Naive B cell (primary cell): ENCODE measurements at regions not wholly inside any gene's neighbourhood (a gene's known extent, or its start where the extent isn't known, plus 50 kb on each side); places are given as distances from the start of the nearest gene placed in this dataset.

Experiments
- ATAC-seq, 2 donors: fragments of 150-1000 bp; cut with Tn5 transposase; 2 replicates each; pipeline ENCODE4 v1.10.0; 2021; ENCODE audit warnings: low read depth in 2 of 2, mild to moderate bottlenecking in 2 of 2, moderate library complexity in 2 of 2
- DNase-seq: peaks from one replicate; pipeline ENCODE4 v3.0.0; 2022
- H3K27ac Mint-ChIP-seq, 6 donors: one replicate each; pipeline ENCODE4 v1.8.0; 2020 to 2022; ENCODE audit warnings: mild to moderate bottlenecking in 6 of 6, mixed read lengths in 6 of 6, moderate library complexity in 5 of 6, inconsistent platforms in 2 of 6
- H3K27me3 Mint-ChIP-seq, 3 donors: one replicate each; pipeline ENCODE4 v1.8.0; 2021 to 2022; ENCODE audit warnings: mixed read lengths in 3 of 3, mild to moderate bottlenecking in 1 of 3
- H3K36me3 Mint-ChIP-seq, 2 donors: one replicate each; pipeline ENCODE4 v1.8.0; 2020 to 2022; ENCODE audit warnings: mixed read lengths in 2 of 2, inconsistent platforms in 1 of 2, mild to moderate bottlenecking in 1 of 2
- H3K4me1 Mint-ChIP-seq, 3 donors: one replicate each; pipeline ENCODE4 v1.8.0; 2020 to 2022; ENCODE audit warnings: mixed read lengths in 3 of 3, inconsistent platforms in 1 of 3, mild to moderate bottlenecking in 1 of 3, moderate library complexity in 1 of 3
- H3K4me3 Mint-ChIP-seq, 8 donors: one replicate each; pipeline ENCODE4 v1.8.0; 2020 to 2022; ENCODE audit warnings: mild to moderate bottlenecking in 8 of 8, mixed read lengths in 8 of 8, moderate library complexity in 8 of 8, inconsistent platforms in 2 of 8
- H3K9me3 Mint-ChIP-seq, 7 donors: one replicate each; pipeline ENCODE4 v1.8.0; 2020 to 2022; ENCODE audit warnings: mixed read lengths in 7 of 7, mild to moderate bottlenecking in 5 of 7, inconsistent platforms in 2 of 7, moderate library complexity in 1 of 7

DNA sequence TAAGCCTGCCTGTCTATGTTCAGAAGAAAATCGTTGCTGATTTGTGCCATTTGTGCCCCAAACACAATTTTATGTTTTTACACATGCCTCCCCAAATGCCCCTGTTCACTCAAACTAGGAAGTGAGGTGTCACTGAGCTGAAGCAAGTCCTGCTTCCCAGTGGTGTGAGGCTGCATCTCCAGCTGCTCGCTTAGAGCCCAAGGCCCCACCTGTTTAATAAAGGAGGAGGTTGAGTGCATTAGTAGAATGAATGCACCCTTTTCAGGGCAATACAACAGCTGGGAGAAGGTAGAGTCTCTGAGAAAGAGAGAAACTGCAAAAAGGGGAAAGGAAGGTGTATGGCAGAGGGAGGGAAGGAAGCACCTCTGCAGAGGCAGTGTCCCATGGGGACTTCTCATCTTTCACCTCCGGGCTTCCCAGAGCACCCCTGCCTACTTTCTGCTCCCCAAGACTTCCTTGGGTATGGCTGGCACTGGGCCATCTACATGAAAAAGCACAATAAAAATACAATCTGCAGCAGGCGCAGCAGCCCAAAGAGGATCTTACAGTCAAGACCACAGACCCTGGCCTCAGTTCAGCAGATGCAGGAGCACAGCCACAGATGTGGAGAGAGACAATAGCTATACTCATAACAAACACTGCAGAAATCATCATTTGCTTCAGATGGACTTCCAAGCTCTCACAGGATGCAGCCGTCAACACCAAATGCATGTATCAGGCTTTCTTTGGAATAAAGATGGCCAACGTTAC, 165.9 kb downstream of the POLR2M start:
- H3K36me3 Mint-ChIP-seq: peaks cover 9 to 10% of the 10 kb centered on the region in 2 donors
- H3K4me1 Mint-ChIP-seq: peaks cover 0 to 14% (median 14%) of the 10 kb centered on the region in 3 donors
- H3K9me3 Mint-ChIP-seq: peaks cover 5 to 37% (median 24%) of the 10 kb centered on the region in 7 donors
- no peak for DNase-seq
- no peak overlapping the region for H3K27ac Mint-ChIP-seq
- ATAC-seq: no peak
- H3K4me3 Mint-ChIP-seq: no peak overlapping the region
- H3K27me3 Mint-ChIP-seq: peaks cover 44 to 71% (median 60%) of the 10 kb centered on the region in 3 donors

DNA sequence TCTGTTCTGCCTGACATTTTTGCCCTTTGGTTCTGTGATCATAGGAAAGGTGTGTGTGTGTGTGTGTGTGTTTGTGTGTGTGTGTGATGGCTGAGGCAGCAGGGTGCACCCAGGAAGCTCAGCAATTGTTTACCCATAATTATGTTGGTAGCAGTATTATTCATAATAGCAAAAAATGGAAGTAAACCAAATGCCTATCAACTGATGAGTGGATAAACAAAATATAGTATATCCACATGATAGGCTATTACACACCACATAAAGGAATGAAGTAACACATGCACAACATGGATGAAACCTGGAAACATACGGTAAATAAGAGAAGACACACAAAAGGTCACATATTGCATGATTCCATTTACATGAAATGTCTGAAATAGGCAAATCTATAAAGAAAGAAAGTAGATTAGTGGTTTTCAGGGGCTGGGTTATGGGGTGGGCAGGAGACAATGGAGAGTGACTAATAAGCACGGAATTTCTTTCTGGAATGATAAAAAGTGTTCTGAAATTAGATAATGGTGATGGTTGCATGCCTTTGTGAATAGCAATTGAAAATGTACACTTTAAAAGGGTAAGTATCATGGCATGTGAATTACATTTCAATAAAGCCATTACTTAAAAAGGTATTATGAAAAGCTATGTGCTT, 167.2 kb downstream of the POLR2M start:
- ATAC-seq (no peak), DNase-seq (no peak)
- Mint-ChIP-seq H3K4me3 (no peak overlapping the region), H3K9me3 (peaks cover 5 to 34% (median 24%) of the 10 kb centered on the region in 7 donors), H3K4me1 (peaks cover 0 to 2% (median 2%) of the 10 kb centered on the region in 3 donors), H3K27ac (no peak overlapping the region), H3K27me3 (peaks cover 39 to 70% (median 57%) of the 10 kb centered on the region in 3 donors), H3K36me3 (peaks cover 9 to 10% of the 10 kb centered on the region in 2 donors)

DNA sequence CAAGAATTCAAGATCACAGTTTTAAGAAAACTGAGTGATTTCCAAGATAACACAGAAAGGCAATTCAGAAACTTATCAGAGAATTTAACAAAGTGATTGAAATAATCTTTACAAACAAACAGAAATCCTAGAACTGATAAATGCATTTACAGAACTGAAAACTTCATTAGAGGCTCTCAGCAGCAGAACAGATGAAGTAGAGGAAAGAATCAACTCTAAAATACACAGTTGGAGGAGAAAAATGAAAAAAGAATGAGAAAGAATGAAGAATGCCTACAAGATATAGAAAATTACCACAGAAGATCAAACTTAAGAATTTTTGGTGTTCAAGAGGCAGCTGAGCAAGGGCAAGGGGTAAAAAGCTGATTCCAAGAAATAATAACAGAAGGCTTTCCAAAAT, 168.8 kb downstream of the POLR2M start:
- H3K4me3 Mint-ChIP-seq: no peak overlapping the region
- no peak for ATAC-seq
- peaks cover 9 to 10% of the 10 kb centered on the region in 2 donors for H3K36me3 Mint-ChIP-seq
- peaks cover 5 to 33% (median 24%) of the 10 kb centered on the region in 7 donors for H3K9me3 Mint-ChIP-seq
- H3K4me1 Mint-ChIP-seq: no peaks in the 10 kb centered on the region
- H3K27ac Mint-ChIP-seq: no peak overlapping the region
- no peak for DNase-seq
- peaks cover 29 to 55% (median 40%) of the 10 kb centered on the region in 3 donors for H3K27me3 Mint-ChIP-seq

DNA sequence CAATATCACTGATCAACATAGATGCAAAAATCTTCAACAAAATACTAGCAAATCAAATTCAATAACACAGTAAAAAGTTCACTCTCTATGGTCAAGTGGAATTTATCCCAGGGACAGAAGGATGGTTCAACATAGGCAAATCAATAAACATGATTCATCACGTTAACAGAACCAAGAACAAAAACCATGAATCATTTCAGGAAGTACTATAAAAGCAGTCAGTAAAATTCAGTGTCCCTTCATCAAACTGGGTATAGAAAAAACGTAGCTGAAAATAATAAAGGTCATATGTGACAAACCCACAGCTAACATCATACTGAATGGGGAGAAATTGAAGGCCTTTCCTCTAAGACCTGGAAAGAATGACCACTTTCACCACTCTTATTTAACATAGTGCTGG, 172.1 kb downstream of the POLR2M start:
- H3K4me3 Mint-ChIP-seq: no peak overlapping the region
- DNase-seq: no peak
- no peaks in the 10 kb centered on the region for H3K4me1 Mint-ChIP-seq
- no peak for ATAC-seq
- H3K27ac Mint-ChIP-seq: no peak overlapping the region
- peaks cover 19 to 39% (median 28%) of the 10 kb centered on the region in 3 donors for H3K27me3 Mint-ChIP-seq
- H3K36me3 Mint-ChIP-seq: peaks cover 9 to 10% of the 10 kb centered on the region in 2 donors
- H3K9me3 Mint-ChIP-seq: peaks cover 5 to 33% (median 19%) of the 10 kb centered on the region in 7 donors

DNA sequence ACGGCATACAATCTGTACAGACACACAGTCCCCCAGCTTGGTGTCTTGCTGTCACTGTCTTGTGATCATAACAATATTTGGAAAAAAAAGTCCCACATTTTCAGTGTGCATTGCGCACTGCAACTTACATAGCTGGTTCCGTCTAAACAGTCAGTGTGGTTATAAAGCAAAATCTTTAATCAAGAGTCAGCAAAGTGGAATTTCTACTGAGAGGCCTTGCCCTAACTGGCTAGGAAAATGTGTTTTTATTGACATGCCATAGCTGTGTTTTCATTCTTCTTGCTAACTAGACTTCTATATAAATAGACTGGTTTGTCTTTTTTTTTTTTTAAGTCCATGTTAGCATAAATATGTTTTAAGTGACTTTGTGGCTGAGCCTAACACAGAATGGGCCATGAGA, 174.8 kb downstream of the POLR2M start:
- Mint-ChIP-seq H3K27me3 (peaks cover 28 to 47% (median 44%) of the 10 kb centered on the region in 3 donors), H3K9me3 (peaks cover 0 to 12% (median 3%) of the 10 kb centered on the region in 7 donors), H3K4me1 (no peaks in the 10 kb centered on the region), H3K36me3 (no peaks in the 10 kb centered on the region), H3K4me3 (no peak overlapping the region), H3K27ac (no peak overlapping the region)
- DNase-seq (no peak), ATAC-seq (no peak)

DNA sequence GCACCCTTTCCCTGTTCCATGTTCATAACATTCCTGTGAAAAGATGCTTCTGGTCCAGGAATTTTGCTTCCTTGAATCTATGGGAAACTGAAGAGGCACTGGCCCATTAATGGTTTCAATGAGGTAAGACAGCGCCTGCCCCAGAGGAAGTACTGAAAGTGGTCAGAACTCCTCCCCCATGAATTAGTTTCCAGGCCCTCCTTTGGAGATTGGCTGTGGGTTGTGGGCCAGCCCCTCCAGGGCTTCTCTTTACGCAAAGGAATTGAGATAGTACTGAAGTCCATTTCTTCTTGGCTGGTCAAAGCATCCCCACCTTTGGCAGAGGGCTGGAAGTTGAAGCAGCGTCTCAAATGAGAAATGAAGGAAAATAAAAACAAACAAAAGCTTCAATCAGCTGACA, 175.5 kb downstream of the POLR2M start:
- Mint-ChIP-seq H3K36me3 (no peaks in the 10 kb centered on the region), H3K27ac (no peak overlapping the region), H3K4me1 (no peaks in the 10 kb centered on the region), H3K27me3 (peaks cover 28 to 48% (median 47%) of the 10 kb centered on the region in 3 donors), H3K4me3 (no peak overlapping the region), H3K9me3 (peaks cover 0 to 5% (median 3%) of the 10 kb centered on the region in 7 donors)
- ATAC-seq (no peak), DNase-seq (no peak)

DNA sequence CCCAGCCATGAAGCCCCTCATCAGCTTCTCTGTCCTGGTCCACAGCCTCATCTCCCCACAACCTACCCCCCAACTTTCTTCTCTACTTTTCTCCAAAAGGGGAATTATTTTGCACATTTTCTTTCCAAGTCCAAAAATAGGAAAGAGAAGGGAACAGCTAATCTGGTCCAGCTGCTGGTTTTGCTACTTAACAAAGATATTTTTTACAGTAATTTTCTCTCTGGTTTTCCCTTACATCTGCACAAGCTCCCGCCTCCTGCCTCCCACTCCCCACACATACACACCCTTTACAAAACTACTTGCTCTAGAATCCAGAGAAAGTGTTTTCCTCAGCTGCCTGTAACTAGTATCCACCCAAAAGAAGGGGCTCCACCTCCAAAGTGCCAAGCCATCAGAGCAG, 177.2 kb downstream of the POLR2M start:
- ATAC-seq (no peak), DNase-seq (no peak)
- peaks cover 23 to 44% (median 40%) of the 10 kb centered on the region in 3 donors for H3K27me3 Mint-ChIP-seq
- no peaks in the 10 kb centered on the region for H3K36me3 Mint-ChIP-seq
- no peaks in the 10 kb centered on the region for H3K9me3 Mint-ChIP-seq
- H3K4me1 Mint-ChIP-seq: no peaks in the 10 kb centered on the region
- peak overlapping the region in 1 of 6 donors; percentile 28 for H3K27ac Mint-ChIP-seq
- no peak overlapping the region for H3K4me3 Mint-ChIP-seq

DNA sequence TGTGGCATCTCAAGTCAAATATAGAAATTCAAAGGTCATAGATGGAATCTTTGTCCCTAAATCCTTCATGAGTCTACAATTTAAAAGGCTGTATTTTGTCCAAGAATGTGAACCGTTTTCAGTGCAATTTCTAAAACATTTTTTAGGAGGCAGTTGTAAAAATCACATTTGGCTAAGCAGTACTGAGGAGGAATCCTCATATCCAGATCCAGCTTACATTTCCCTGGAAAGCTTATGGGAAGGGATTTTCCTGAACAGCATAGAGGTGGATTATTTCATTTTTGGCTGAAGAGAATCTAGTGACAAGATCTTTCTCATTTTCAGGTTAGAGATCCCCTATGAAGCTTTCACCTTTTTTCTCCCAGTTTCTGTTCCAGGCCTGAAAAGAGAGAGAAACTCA, 178.4 kb downstream of the POLR2M start:
- DNase-seq (no peak), ATAC-seq (no peak)
- Mint-ChIP-seq H3K36me3 (no peaks in the 10 kb centered on the region), H3K27me3 (peaks cover 29 to 47% (median 43%) of the 10 kb centered on the region in 3 donors), H3K9me3 (no peaks in the 10 kb centered on the region), H3K4me1 (no peaks in the 10 kb centered on the region), H3K27ac (no peak overlapping the region), H3K4me3 (no peak overlapping the region)

DNA sequence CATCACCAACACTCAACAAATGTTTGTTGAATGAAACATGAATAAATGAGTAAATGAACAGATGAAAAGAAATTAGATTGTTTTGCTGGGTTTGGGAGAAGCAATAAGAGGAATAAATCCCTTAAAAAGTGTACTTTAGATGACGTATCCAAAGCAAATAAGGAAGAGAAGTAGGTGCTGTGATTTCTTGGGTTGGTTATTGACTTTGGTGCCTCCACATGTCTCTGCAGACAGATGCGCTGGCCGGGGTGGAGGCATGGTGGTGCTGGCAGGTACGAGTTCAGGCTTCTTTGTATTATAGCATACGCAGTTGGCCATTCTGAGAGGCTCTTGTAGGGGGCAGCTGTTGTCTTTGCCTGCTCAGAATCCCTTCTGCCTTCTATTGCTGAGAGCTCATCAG, 178.9 kb downstream of the POLR2M start:
- Mint-ChIP-seq H3K27ac (no peak overlapping the region), H3K4me1 (no peaks in the 10 kb centered on the region), H3K27me3 (peaks cover 34 to 52% (median 48%) of the 10 kb centered on the region in 3 donors), H3K36me3 (no peaks in the 10 kb centered on the region), H3K4me3 (no peak overlapping the region), H3K9me3 (no peaks in the 10 kb centered on the region)
- DNase-seq: no peak
- no peak for ATAC-seq

DNA sequence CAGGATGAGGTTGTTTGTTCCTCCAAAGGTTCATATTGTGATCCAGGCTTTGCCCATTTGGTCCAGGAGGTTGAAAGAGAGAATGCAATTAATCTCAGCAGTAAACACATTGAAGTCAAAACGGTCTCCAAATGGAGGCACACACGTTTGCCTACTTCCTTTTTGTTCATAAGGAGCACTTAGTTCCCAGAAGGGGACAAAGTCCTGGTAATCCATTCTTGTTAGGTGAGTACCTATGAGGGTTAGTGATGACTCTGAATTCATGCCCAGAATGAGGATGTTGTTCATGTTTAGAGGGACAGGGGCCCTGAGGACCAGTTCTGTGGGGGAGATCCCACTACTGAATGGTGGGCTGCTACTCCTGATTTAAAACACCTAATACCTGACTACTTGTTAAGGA, 177.7 kb downstream of the ALDH1A2 start:
- H3K27ac Mint-ChIP-seq: no peak overlapping the region
- peaks cover 0 to 10% (median 0%) of the 10 kb centered on the region in 7 donors for H3K9me3 Mint-ChIP-seq
- DNase-seq: no peak
- no peaks in the 10 kb centered on the region for H3K36me3 Mint-ChIP-seq
- no peak for ATAC-seq
- no peaks in the 10 kb centered on the region for H3K4me1 Mint-ChIP-seq
- H3K4me3 Mint-ChIP-seq: no peak overlapping the region
- H3K27me3 Mint-ChIP-seq: peaks cover 44 to 60% (median 56%) of the 10 kb centered on the region in 3 donors

DNA sequence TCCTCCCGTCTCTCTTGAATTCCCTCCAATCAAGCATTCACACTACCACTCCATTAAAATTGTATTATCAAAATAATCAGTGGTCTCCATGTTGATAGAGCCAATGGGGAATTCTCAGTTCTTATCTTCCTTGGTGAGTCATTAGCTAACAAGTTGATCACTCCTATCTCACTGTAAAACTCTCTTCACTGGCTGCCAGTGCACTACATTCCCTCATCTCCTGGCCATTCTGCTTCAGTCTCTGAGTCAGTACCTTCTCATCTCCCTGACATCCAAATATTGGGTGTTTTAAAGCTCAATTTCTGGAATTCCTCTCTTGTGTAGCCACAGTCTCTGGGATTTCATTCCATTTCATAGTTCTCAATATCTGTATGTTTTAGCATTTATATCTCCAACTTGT, 175.2 kb downstream of the ALDH1A2 start:
- ATAC-seq: no peak
- DNase-seq: no peak
- Mint-ChIP-seq H3K4me1 (no peaks in the 10 kb centered on the region), H3K9me3 (peaks cover 0 to 10% (median 0%) of the 10 kb centered on the region in 7 donors), H3K27me3 (peaks cover 34 to 42% (median 41%) of the 10 kb centered on the region in 3 donors), H3K27ac (no peak overlapping the region), H3K4me3 (no peak overlapping the region), H3K36me3 (no peaks in the 10 kb centered on the region)

DNA sequence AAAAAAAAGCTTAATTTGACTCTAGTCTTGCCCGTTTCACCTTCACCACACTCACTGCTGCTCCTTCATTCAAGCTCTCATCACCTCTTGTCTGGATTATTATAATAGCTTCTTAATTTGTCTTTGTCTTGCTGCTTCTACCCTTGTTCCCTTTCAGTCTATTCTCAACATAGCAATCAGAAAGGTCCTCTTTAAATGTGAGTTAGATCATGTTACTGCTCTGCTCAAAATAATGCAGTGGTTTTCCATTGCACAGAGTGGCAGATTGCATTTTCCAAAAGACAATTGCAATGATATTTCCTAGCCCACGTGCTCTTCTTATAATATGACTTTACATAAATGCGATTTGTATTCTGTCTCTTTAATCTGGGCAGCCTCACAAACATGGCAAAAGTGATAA, 174.6 kb downstream of the ALDH1A2 start:
- Mint-ChIP-seq H3K4me1 (no peaks in the 10 kb centered on the region), H3K9me3 (peaks cover 0 to 10% (median 0%) of the 10 kb centered on the region in 7 donors), H3K27me3 (peaks cover 29 to 37% (median 36%) of the 10 kb centered on the region in 3 donors), H3K27ac (no peak overlapping the region), H3K36me3 (no peaks in the 10 kb centered on the region), H3K4me3 (no peak overlapping the region)
- no peak for DNase-seq
- ATAC-seq: no peak

DNA sequence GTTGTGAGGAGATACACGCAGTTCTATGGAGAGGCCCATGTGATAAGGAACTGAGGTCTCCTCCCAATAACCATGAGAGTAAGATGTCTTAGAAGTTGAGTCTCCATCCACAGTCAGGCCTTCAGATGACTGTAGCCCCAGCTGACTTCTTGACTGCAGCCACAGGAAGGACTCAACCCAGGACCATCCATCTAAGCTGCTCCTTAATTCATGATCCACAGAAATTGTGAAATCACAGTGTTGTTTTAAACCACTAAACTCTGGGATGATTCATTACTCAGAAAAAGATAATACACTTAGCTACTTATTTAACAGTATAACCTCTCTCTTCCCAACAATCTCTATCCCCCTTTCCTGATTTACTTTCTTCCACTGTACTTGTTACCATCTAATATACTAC, 173.3 kb downstream of the ALDH1A2 start:
- no peak overlapping the region for H3K27ac Mint-ChIP-seq
- peaks cover 27 to 40% (median 35%) of the 10 kb centered on the region in 3 donors for H3K27me3 Mint-ChIP-seq
- ATAC-seq: no peak

DNA sequence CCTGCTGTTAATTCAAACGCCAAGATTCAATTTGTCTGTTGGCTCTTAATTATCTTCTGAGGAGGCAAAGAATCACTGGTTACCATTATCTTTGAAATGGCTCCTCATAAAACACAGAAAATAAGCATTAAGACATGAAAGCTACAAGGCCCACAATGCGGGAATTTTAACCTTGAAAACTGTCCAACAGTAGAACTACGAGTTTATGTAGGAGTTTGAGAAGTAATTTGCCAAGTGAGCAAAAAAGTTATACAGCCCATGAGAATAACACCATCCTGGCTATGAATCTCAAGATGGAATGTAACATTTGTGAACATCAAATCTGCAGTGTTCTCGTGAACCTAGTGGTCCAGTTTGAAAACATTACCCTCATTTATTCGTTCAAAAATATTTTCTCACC, 172.5 kb downstream of the ALDH1A2 start:
- no peaks in the 10 kb centered on the region for H3K4me1 Mint-ChIP-seq
- peaks cover 22 to 36% (median 31%) of the 10 kb centered on the region in 3 donors for H3K27me3 Mint-ChIP-seq

More for the DNA sequence above, 173.3 kb downstream of the ALDH1A2 start:
- Mint-ChIP-seq H3K9me3 (peaks cover 0 to 10% (median 0%) of the 10 kb centered on the region in 7 donors), H3K36me3 (no peaks in the 10 kb centered on the region), H3K4me1 (no peaks in the 10 kb centered on the region), H3K4me3 (no peak overlapping the region)
- DNase-seq: no peak

More for the DNA sequence above, 172.5 kb downstream of the ALDH1A2 start:
- H3K4me3 Mint-ChIP-seq: no peak overlapping the region
- no peak for DNase-seq
- no peak overlapping the region for H3K27ac Mint-ChIP-seq
- no peak for ATAC-seq
- H3K9me3 Mint-ChIP-seq: peaks cover 0 to 10% (median 0%) of the 10 kb centered on the region in 7 donors
- no peaks in the 10 kb centered on the region for H3K36me3 Mint-ChIP-seq
